ENCODE measurements at regions not wholly inside any gene's neighbourhood (a gene's known extent, or its start where the extent isn't known, plus 50 kb on each side); places are given as distances from the start of the nearest gene placed in this dataset.
"Not testable (repeated sequence)": the region's sequence is repeated elsewhere in the genome, so short reads cannot be mapped to it uniquely, and the experiment has no call there.

DNA sequence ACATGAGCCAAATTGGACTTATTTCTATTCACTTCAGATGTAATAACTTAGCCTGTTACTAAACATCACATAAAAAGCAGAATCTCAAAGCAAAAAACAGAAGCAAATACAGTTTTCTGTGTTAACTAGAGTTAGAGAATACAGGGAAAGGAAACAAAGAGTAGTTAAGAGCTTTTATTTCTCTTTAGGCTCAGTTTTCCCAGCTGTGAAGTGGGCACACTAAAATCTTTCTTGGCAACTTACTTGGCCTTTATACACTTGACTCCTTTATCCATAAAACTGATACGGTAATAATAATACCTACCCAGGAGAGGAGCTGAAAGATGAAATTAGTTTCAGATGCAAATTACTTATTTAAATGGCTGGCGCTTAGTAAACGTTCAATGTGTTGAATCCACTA lies 132.8 kb upstream of the SPATS2L start:
- DNase-seq (ENCODE audit: low spot score), result no peak

DNA sequence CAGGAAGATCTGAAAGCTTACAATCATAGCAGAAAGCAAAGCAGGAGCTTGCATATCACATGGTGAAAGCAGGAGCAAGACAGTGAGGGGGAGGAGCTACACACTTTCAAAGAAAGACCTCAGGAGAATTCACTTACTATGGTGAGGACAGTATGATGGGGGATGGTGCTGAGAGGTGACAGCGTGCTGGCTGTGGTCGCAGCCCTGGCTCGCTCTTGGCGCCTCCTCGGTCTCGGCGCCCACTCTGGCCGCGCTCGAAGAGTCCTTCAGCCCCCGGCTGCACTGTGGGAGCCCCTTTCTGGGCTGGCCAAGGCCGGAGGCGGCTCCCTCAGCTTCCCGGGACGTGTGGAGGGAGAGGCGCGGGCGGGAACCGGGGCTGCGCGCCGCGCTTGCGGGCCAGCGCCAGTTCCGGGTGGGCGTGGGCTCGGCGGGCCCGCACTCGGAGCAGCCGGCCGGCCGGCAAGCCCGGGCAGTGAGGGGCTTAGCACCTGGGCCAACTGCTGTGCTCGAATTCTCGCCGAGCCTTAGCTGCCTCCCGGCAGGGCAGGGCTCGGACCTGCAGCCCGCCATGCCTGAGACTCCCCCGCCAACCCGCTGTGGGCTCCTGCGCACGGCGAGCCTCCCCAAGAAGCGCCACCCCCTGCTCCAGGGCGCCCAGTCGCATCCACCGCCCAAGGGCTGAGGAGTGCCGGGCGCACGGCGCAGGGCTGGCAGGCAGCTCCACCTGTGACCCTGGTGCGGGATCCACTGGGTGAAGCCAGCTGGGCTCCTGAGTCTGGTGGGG lies 131.9 kb upstream of the SPATS2L start:
- no peak for DNase-seq (ENCODE audit: low spot score)

DNA sequence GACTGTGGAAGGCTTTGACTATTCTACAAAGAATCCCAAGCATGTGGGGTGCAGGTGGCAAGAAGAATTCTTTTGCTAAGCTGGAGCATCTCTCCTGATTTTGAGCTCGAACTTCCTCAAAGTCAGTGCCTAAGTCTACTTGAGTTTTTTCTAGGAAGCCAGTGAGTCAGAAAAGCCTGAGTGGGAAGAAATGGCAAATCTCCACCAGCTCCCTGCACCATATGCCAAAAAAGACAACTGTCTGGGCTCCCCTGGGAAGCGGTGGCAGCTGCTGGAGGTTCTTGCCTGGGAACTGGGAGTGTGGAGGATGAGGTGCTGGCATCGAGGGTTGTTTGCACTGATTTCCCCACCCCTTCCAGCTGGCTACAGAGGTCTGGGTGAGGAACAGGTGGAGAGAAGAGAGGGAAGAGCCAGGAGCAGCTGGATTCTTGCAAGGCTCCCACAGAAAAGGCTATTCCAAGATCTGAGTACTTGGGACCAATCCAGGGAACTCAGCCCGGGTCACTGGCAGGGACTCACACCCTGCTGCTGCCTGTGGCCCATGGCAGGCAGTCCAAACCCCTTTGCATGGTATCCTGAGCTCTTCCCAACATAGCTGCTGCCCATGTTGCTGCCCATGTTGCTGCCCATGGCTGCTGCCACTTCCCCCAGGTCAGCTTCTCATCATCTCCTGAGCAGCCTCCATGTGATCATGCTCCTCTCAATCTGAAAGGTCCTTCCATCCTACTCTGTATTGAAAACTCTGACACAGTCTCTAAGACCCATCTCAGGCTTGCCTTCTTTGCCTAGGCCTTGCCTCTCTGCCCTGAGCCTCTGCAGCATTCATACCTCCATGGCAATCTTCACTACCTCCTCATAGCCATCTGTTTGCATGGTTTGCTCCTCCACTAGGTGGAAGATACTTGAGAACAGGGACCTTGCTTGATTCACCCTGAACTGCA lies 128.3 kb upstream of the SPATS2L start:
- DNase-seq (ENCODE audit: low spot score), result no peak

GRCh38 chr2:200179151-200179550 lies 127.3 kb upstream of the SPATS2L start:
- no peak for DNase-seq (ENCODE audit: low spot score)

- DNase-seq (ENCODE audit: low spot score), result no peak
These were observed 125.5 kb upstream of the SPATS2L start for GRCh38 chr2:200180943-200181342.

DNA sequence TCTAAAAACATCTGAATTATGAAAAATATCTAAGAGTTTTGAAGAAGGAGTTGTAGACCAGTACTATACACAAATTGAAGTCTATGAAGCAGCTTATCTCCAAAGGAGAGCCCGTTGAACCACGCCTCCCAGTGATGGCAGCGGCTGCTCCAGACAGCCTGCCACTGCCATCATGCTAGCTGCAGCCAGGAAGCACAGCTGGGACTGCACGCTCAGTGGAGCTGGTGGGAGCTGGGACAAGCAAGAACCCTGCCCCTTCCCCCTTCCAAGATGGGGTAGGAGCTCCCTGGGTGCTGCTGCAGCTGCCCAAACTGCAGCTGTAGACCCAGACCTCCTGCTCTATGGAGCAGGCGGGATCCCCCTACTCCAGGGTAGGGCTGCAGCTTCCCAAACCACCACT lies 124.7 kb upstream of the SPATS2L start:
- DNase-seq (ENCODE audit: low spot score), result no peak

DNA sequence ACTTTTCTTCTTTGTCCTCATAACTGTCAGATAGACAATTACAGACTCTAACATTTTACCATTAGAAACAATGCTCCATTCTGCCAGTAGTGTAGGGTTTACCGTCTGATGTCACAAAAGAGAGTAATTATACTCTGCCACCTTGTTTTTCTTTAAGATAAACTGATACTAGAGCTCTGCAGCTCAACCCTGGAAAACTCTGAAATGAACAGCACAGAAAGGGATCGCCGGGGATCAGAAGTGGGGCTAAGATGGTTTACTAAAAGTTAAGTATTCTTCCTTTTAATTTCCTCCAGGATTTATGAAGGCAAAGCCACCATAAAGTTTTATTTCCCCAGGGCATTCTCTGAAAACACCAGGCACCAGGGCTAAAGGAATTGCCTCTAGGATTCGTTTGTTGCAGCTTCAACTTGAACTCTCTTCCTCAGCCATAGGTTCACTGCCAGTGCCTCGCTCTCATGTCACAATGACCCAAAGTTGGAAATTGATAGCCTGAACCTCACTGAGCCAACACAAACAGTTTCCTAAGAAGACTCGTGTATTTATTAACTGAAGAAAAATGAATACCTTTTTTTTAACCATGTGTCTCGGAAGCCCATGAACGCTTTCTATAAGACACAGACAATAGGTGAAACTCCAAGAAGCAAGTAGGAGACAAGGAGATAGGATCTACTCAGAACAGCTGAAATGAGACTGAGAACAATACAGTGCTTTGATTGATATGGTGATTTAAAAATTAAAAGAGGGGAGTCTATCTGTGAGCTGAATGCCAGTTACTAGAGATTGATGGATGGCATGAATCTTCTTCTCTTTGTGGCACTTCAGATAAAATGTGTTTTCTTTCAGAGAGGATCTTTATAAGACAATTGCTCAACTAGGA lies 121.5 kb upstream of the SPATS2L start:
- no peak for DNase-seq (ENCODE audit: low spot score)

GRCh38 chr2:200185628-200186000 lies 120.9 kb upstream of the SPATS2L start:
- no peak for DNase-seq (ENCODE audit: low spot score)

- no peak for DNase-seq (ENCODE audit: low spot score)
These were observed 120.5 kb upstream of the SPATS2L start for GRCh38 chr2:200186002-200186401.

DNA sequence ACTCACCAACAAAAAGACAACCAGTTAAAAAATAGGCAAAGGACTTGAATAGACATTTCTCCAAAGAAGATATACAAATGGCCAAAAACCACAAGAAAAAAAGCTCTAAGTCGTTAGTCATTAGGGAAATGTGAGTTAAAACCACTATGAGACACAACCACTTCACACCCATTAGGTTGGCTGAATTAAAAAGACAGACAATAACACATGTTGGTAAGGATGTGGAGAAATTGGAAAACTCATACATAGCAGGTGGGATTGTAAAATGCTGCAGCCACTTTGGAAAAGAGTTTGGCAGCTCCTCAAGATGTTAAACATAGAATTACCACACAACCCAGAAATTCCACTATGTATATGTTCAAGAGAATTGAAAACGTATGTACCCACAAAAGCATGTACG lies 117.6 kb upstream of the SPATS2L start:
- DNase-seq (ENCODE audit: low spot score), result no peak

- no peak for DNase-seq (ENCODE audit: low spot score)
These were observed 116.5 kb upstream of the SPATS2L start for GRCh38 chr2:200189964-200190363.

- DNase-seq (ENCODE audit: low spot score), result no peak
These were observed 113.2 kb upstream of the SPATS2L start for GRCh38 chr2:200193331-200193730.

DNA sequence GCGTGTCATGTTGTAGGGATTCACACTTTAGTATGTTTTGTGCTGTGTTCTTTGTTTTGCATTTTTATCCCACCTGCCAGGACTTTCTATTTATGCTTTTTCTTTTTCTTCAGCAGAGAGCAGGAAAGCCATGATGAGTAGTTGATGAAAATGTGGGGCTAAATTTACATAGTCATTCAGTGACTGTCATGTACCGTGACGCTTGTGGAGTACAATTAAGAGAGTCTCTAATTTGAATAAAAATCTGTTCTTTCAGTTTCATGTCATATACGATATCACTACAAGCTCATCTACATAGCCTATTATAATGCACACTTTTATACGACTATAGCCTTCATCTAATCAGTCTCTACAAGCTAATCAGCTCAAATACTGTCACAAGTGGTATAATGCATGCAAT lies 112.7 kb upstream of the SPATS2L start:
- peak; percentile 9 for DNase-seq (ENCODE audit: low spot score)

GRCh38 chr2:200194746-200195145 lies 111.7 kb upstream of the SPATS2L start:
- DNase-seq (ENCODE audit: low spot score), result no peak

GRCh38 chr2:200199005-200199404 lies 107.5 kb upstream of the SPATS2L start:
- no peak for DNase-seq (ENCODE audit: low spot score)

DNA sequence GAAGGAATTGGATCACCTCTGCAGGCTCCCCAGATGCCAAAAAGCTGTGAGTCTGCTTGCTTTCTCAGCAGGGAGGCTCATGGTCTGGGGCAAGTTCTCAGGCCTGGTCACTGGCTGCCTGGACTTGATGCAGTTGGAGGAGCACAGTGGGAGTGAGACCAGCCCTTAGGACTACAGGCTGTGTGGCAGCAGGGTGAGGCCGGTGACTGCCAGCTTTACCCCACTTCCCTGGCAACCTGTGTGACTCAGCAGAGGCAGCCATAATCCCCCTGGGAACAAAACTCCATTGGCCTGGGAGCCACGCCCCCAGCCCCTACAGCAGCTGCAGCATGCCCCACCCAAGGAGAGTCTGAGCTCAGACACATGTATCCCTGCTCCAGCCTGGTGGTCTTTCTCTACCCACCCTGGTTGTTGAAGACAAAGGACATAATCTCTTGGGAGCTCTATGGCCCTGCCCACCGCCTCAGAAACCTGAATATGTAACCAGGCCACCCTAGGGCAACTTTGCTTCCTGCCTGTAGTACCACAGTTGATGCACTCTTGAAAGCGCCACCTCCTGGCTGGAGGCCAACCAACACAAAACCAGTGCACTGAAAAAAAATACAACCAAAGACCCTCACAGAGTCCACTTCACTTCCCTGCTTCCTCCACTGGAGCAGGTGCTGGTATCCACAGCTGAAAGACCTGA lies 106.8 kb upstream of the SPATS2L start:
- peak; percentile 41 for DNase-seq (ENCODE audit: low spot score)

DNA sequence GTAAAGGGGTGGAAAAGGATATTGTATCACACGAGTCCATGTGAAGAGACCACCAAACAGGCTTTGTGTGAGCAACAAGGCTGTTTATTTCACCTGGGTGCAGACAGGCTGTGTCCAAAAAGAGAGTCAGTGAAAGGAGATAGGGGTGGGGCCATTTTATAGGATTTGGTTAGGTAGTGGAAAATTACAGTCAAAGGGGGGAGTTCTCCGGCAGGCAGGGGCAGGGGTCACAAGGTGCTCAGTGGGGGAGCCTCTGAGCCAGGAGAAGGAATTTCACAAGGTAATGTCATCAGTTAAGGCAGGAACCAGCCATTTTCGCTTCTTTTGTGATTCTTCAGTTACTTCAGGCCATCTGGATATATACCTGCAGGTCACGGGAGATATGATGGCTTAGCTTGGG lies 104.7 kb upstream of the SPATS2L start:
- not testable (repeated sequence) for DNase-seq (ENCODE audit: low spot score)

- DNase-seq (ENCODE audit: low spot score), result no peak
These were observed 103.1 kb upstream of the SPATS2L start for GRCh38 chr2:200203381-200203827.

DNA sequence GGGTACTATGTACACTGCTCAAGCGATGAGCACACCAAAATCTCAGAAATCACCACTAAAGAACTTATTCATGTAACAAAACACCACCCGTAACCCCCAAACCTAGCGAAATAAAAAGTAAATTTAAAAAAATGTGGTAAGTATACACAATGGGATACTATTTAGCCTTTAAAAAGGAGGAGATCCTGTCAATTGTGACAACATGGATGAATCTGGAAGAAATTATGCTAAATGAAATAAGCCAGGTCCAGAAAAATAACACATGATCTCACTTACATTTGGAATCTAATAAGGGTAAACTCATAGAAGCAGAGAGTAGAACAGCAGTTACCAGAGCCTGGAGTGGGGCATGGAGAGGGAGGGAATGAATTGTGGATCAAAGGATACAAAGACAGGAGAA lies 98.5 kb upstream of the SPATS2L start:
- DNase-seq (ENCODE audit: low spot score), result no peak

GRCh38 chr2:200209030-200209429 lies 97.5 kb upstream of the SPATS2L start:
- DNase-seq (ENCODE audit: low spot score), result no peak

GRCh38 chr2:200211643-200212042 lies 94.8 kb upstream of the SPATS2L start:
- no peak for DNase-seq (ENCODE audit: low spot score)
